ENCODE measurements at regions not wholly inside any gene's neighbourhood (a gene's known extent, or its start where the extent isn't known, plus 50 kb on each side); places are given as distances from the start of the nearest gene placed in this dataset.

GRCh38 chr6:28802417-28803336 lies 121.1 kb downstream of the TRIM27 start:
- 30 to 38% (median 35%) methylated on average over 25 of the region's 25 CpGs for WGBS, 4 donors

GRCh38 chr6:28803337-28803709 lies 120.5 kb downstream of the TRIM27 start:
- H3K36me3 ChIP-seq (replicated peaks in 1 of 2): no peaks in the 10 kb centered on the region
- H3K4me1 ChIP-seq (replicated peaks in 1 of 2): no peaks in the 10 kb centered on the region
- no peaks in the 10 kb centered on the region for H3K9me3 ChIP-seq (replicated peaks in 1 of 3)
- TF ChIP-seq CTCF (IDR thresholded peaks at IDR 0.05) (no peak), POLR2A (IDR thresholded peaks at IDR 0.05) (no peak)
- 5 to 9% (median 6%) methylated on average over 8 of the region's 8 CpGs for WGBS, 4 donors
- intact Hi-C loops (cut with DNase I): no loop called here
- H3K27me3 ChIP-seq: peaks cover 31% of the 10 kb centered on the region
- DNase-seq: no peak
- no peak overlapping the region for H3K4me3 ChIP-seq
- H3K27ac ChIP-seq: no peak overlapping the region

More at GRCh38 chr6:28802417-28803336, 121.1 kb downstream of the TRIM27 start:
- TF ChIP-seq POLR2A (IDR thresholded peaks at IDR 0.05) (no peak), CTCF (IDR thresholded peaks at IDR 0.05) (no peak)
- Histone ChIP-seq H3K27ac (no peak overlapping the region), H3K4me3 (no peak overlapping the region), H3K9me3 (replicated peaks in 1 of 3) (no peaks in the 10 kb centered on the region), H3K27me3 (peaks cover 31% of the 10 kb centered on the region), H3K4me1 (replicated peaks in 1 of 2) (no peaks in the 10 kb centered on the region), H3K36me3 (replicated peaks in 1 of 2) (no peaks in the 10 kb centered on the region)
- no peak for DNase-seq
- intact Hi-C loops (cut with DNase I): no loop called here

- peaks cover 75% of the 10 kb centered on the region for H3K27me3 ChIP-seq
- H3K4me1 ChIP-seq (replicated peaks in 1 of 2): no peaks in the 10 kb centered on the region
- DNase-seq: peak in 1 of 7 donors; percentile 28
- no peaks in the 10 kb centered on the region for H3K36me3 ChIP-seq (replicated peaks in 1 of 2)
- 7 to 10% (median 9%) methylated on average over 12 of the region's 12 CpGs for WGBS, 4 donors
- TF ChIP-seq POLR2A (IDR thresholded peaks at IDR 0.05): no peak
- no peak for TF ChIP-seq CTCF (IDR thresholded peaks at IDR 0.05)
- H3K9me3 ChIP-seq (replicated peaks in 1 of 3): no peaks in the 10 kb centered on the region
- intact Hi-C loops (cut with DNase I): no loop called here
- H3K27ac ChIP-seq: no peak overlapping the region
- H3K4me3 ChIP-seq: no peak overlapping the region
Observed at GRCh38 chr6:28807682-28808280, 116.0 kb downstream of the TRIM27 start.

- 13 to 36% (median 17%) methylated on average over 13 of the region's 13 CpGs for WGBS, 4 donors
- Histone ChIP-seq H3K36me3 (replicated peaks in 1 of 2) (no peaks in the 10 kb centered on the region), H3K4me1 (replicated peaks in 1 of 2) (no peaks in the 10 kb centered on the region), H3K27ac (no peak overlapping the region), H3K9me3 (replicated peaks in 1 of 3) (no peaks in the 10 kb centered on the region), H3K4me3 (no peak overlapping the region), H3K27me3 (peaks cover 81% of the 10 kb centered on the region)
- intact Hi-C loops (cut with DNase I): no loop called here
- no peak for TF ChIP-seq POLR2A (IDR thresholded peaks at IDR 0.05)
- no peak for TF ChIP-seq CTCF (IDR thresholded peaks at IDR 0.05)
- no peak for DNase-seq
Observed at GRCh38 chr6:28808383-28808782, 115.4 kb downstream of the TRIM27 start.

Measured in adrenal gland (tissue), 9 donors.